ENCODE measurements at regions not wholly inside any gene's neighbourhood (a gene's known extent, or its start where the extent isn't known, plus 50 kb on each side); places are given as distances from the start of the nearest gene placed in this dataset.
A peak's percentile ranks its signal among the peaks of the same experiment; 100 is the strongest.
"Not testable (repeated sequence)": the region's sequence is repeated elsewhere in the genome, so short reads cannot be mapped to it uniquely, and the experiment has no call there.

DNA sequence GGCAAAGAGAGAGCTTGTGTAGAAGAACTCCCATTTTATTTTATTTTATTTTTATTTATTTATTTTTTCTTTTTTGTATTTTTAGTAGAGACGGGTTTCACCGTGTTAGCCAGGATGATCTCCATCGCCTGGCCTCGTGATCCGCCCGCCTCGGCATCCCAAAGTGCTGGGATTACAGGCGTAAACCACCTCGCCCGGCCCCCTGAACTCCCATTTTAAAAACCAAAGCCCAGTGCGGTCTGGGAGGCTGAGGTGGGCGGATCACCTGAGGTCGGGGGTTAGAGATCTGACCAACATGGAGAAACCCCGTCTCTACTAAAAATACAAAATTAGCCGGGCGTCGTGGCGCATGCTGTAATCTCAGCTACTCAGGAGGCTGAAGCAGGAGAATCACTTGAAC lies 267.8 kb upstream of the ZNF804A start:
- H3K27me3 ChIP-seq (ENCODE audit: control insufficient read depth, insufficient read depth, low read length); H3K36me3 ChIP-seq (replicated peaks; ENCODE audit: control insufficient read depth, insufficient read depth, low read length); H3K4me3 ChIP-seq (ENCODE audit: insufficient read depth, low read depth, low read length); DNase-seq: not testable (repeated sequence)

- H3K4me3 ChIP-seq (ENCODE audit: insufficient read depth, low read depth, low read length): no peak overlapping the region
- H3K36me3 ChIP-seq (replicated peaks; ENCODE audit: control insufficient read depth, insufficient read depth, low read length): no peaks in the 10 kb centered on the region
- DNase-seq: no peak
- H3K27me3 ChIP-seq (ENCODE audit: control insufficient read depth, insufficient read depth, low read length): peaks cover 43% of the 10 kb centered on the region
Measured at GRCh38 chr2:184336688-184337087, 261.6 kb upstream of the ZNF804A start.

DNA sequence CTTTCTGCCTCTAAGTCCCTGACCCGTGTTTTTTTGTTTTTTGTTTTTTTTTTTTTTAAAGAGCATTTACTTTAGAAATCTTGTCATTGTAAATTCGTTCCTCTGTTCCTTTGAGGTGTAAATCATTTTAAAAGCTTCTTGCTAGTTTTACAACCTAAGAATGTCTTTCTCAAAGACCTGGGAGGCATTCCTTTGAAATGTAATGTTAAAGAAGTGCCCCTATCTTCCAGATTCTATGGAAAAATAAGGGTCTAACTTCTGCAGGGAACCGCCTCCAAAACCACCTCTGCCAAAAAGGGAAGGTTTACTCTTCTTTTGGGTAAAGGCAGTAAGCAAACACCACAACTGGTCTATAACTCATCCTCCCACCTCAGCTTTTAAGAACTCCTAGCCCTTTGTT lies 259.6 kb upstream of the ZNF804A start:
- H3K27me3 ChIP-seq (ENCODE audit: control insufficient read depth, insufficient read depth, low read length): peaks cover 43% of the 10 kb centered on the region
- no peaks in the 10 kb centered on the region for H3K36me3 ChIP-seq (replicated peaks; ENCODE audit: control insufficient read depth, insufficient read depth, low read length)
- DNase-seq: peak; percentile 7
- H3K4me3 ChIP-seq (ENCODE audit: insufficient read depth, low read depth, low read length): no peak overlapping the region

DNA sequence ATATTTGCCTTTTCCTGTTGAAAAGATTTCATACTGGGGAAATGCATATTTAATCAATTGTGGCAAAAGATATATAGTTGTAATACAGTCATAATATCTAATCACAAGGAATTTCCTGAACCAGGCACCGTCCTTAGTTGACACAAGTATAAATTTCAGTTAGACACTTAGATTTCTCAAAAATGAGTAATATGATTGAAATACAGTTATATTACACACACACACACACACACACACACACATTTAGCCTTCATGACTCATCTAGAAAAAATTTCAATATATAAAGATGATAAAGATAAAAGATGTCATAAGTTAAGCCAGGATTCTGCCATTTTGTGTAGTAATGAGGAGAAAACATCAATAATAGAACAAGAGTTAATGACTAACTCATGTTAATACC lies 258.4 kb upstream of the ZNF804A start:
- no peak for DNase-seq
- H3K27me3 ChIP-seq (ENCODE audit: control insufficient read depth, insufficient read depth, low read length): peaks cover 43% of the 10 kb centered on the region

DNA sequence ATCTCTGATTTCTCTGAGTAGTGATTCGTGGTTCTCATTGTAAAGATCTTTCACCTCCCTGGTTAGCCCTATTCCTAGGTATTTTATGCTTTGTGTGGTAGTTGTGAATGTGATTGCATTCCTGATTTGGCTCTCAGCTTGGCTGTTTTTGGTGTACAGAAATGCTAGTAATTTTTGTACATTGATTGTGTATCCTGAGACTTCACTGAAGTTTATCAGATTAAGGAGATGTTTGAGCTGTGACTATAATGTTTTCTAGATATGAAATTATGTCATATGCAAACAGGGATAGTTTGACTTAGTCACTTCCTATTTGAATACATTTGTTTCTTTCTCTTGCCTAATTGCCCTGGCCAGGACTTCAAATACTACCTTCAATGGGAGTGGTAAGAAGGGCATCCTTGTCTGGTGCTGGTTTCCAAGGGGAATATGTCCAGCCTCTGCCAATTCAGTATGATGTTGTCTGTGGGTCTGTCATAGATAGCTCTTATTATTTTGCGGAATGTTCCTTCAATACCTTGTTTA lies 251.9 kb upstream of the ZNF804A start:
- Histone ChIP-seq H3K27me3 (ENCODE audit: control insufficient read depth, insufficient read depth, low read length) (peaks cover 1% of the 10 kb centered on the region; the same call in 1 of the 2 replicates), H3K36me3 (replicated peaks; ENCODE audit: control insufficient read depth, insufficient read depth, low read length) (no peaks in the 10 kb centered on the region), H3K4me3 (ENCODE audit: insufficient read depth, low read depth, low read length) (no peak overlapping the region)
- no peak for DNase-seq

More for the DNA sequence above, 258.4 kb upstream of the ZNF804A start:
- H3K4me3 ChIP-seq (ENCODE audit: insufficient read depth, low read depth, low read length): no peak overlapping the region
- H3K36me3 ChIP-seq (replicated peaks; ENCODE audit: control insufficient read depth, insufficient read depth, low read length): no peaks in the 10 kb centered on the region

GRCh38 chr2:184351126-184351525 lies 247.2 kb upstream of the ZNF804A start:
- DNase-seq: no peak
- Histone ChIP-seq H3K27me3 (ENCODE audit: control insufficient read depth, insufficient read depth, low read length) (no peaks in the 10 kb centered on the region; the same call in 1 of the 2 replicates), H3K36me3 (replicated peaks; ENCODE audit: control insufficient read depth, insufficient read depth, low read length) (no peaks in the 10 kb centered on the region), H3K4me3 (ENCODE audit: insufficient read depth, low read depth, low read length) (no peak overlapping the region)

DNA sequence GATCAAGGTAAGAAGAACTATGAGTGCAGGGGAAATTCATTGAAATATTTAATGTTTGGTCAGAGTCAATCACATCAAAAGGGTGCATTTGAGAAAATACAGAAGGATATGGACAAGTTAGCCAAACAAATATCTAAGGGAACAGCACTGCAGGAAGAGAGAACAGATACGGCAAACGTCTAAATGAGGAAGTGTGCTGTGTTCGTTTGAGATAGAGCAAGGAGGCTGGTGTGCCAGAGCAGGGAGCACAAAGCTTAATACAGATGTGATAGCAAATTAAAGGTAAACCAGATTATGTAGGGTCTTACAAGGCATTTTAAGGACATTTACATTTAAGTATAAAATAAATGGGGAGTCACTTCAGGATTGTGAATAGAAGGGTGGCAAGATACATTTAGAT lies 241.3 kb upstream of the ZNF804A start:
- Histone ChIP-seq H3K36me3 (replicated peaks; ENCODE audit: control insufficient read depth, insufficient read depth, low read length) (no peaks in the 10 kb centered on the region), H3K4me3 (ENCODE audit: insufficient read depth, low read depth, low read length) (no peak overlapping the region), H3K27me3 (ENCODE audit: control insufficient read depth, insufficient read depth, low read length) (no peaks in the 10 kb centered on the region; the same call in 1 of the 2 replicates)
- no peak for DNase-seq

DNA sequence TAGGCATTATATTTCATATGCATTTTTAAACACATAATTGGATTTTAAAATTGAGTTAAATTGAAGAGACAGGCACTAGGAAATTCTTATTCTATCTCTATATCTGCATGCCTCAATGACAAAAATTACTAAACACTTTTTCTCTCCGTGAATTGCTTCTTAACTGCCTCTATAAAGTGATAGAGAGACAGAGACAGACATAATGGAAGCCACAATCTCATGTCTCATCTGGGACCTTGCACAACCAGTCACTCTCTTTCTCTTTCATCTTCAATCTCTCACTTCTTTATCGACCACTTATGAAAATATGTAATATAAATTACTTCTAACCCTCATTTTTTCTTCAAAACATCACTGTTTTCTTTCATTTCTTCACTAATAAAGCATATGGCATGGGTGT lies 238.9 kb upstream of the ZNF804A start:
- H3K4me3 ChIP-seq (ENCODE audit: insufficient read depth, low read depth, low read length): no peak overlapping the region
- no peak for DNase-seq

GRCh38 chr2:184363213-184363612 lies 235.1 kb upstream of the ZNF804A start:
- Histone ChIP-seq H3K27me3 (ENCODE audit: control insufficient read depth, insufficient read depth, low read length) (no peaks in the 10 kb centered on the region), H3K36me3 (replicated peaks; ENCODE audit: control insufficient read depth, insufficient read depth, low read length) (no peaks in the 10 kb centered on the region), H3K4me3 (ENCODE audit: insufficient read depth, low read depth, low read length) (no peak overlapping the region)
- DNase-seq: no peak

More for the DNA sequence above, 238.9 kb upstream of the ZNF804A start:
- H3K27me3 ChIP-seq (ENCODE audit: control insufficient read depth, insufficient read depth, low read length): no peaks in the 10 kb centered on the region; the same call in 1 of the 2 replicates
- H3K36me3 ChIP-seq (replicated peaks; ENCODE audit: control insufficient read depth, insufficient read depth, low read length): no peaks in the 10 kb centered on the region

DNA sequence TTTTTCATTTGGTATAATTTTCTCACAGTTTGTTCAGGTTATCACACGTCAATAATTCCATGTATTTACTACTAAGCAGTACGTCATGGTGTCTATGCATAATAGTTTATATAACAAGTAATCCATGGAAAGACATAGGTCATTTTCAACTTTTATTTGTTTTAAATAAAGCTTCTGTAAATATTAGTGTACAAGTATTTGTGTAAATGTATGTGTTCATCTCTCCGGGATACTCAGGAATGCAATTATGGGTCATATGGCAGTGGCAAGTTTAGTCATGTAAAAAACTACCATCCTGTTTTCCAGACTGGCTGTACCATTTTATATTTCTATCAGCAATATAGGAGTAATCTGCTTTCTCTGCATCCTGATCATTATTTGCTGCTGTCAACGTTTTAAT lies 231.1 kb upstream of the ZNF804A start:
- Histone ChIP-seq H3K4me3 (ENCODE audit: insufficient read depth, low read depth, low read length) (no peak overlapping the region), H3K36me3 (replicated peaks; ENCODE audit: control insufficient read depth, insufficient read depth, low read length) (no peaks in the 10 kb centered on the region), H3K27me3 (ENCODE audit: control insufficient read depth, insufficient read depth, low read length) (no peaks in the 10 kb centered on the region)
- DNase-seq: no peak

DNA sequence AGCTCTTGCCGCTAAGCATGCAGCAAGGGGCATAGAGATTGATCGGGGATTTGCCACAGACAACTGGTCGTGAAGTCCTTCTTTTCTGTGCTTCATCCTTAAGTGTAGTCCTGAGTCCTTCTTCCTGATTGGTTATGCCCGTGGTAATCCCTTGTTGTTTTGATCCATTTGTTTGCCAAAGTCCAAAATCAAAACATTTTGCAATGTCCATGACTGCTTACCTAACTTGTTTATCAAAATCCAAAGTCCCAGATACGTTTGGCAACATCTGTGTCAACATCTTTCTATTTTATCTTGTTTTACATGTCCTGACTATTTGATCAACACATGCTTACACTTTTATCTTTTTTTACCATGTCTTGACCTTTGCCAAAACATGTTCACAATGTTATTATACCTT lies 229.0 kb upstream of the ZNF804A start:
- Histone ChIP-seq H3K36me3 (replicated peaks; ENCODE audit: control insufficient read depth, insufficient read depth, low read length) (no peaks in the 10 kb centered on the region), H3K4me3 (ENCODE audit: insufficient read depth, low read depth, low read length) (no peak overlapping the region), H3K27me3 (ENCODE audit: control insufficient read depth, insufficient read depth, low read length) (no peaks in the 10 kb centered on the region)
- no peak for DNase-seq

DNA sequence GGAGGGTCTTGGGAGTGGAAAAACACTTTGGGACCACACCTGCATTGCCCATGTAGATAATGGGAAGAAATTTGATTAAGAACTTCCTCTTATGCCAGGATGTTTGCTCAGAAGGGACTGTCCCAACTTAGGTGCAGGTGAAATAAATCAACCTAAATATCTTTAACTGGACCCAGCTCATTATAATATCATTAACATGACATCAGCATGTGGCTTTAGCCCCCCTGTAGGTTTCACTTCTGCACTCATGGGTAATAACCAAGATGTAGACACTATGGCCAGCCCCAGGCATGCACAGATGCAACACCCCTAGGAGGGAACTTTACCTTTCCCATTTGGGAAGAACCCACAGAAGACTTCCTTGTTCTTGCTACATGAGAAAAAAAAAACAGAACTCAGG lies 227.4 kb upstream of the ZNF804A start:
- Histone ChIP-seq H3K36me3 (replicated peaks; ENCODE audit: control insufficient read depth, insufficient read depth, low read length) (no peaks in the 10 kb centered on the region), H3K4me3 (ENCODE audit: insufficient read depth, low read depth, low read length) (no peak overlapping the region), H3K27me3 (ENCODE audit: control insufficient read depth, insufficient read depth, low read length) (no peaks in the 10 kb centered on the region)
- no peak for DNase-seq

DNA sequence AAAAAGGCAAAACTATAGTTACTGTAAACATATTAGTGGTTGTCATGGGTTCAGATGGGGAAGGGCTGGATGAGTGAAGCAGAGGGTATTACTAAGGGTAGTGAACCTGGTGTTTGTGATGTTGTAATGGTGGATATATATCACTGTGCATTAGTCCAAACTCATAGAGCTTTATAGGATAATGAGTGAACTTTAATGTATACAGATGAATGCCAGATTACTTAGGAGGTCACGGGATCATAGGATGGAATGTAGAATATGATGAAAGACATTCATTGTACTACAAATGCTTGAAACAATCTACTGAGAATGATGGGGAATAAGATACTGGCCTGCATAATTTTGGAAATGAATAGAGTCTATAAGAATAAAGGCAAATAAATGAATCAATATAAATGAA lies 226.7 kb upstream of the ZNF804A start:
- no peak overlapping the region for H3K4me3 ChIP-seq (ENCODE audit: insufficient read depth, low read depth, low read length)
- H3K27me3 ChIP-seq (ENCODE audit: control insufficient read depth, insufficient read depth, low read length): no peaks in the 10 kb centered on the region
- DNase-seq: no peak

GRCh38 chr2:184372484-184372883 lies 225.8 kb upstream of the ZNF804A start:
- H3K4me3 ChIP-seq (ENCODE audit: insufficient read depth, low read depth, low read length): no peak overlapping the region
- no peaks in the 10 kb centered on the region for H3K36me3 ChIP-seq (replicated peaks; ENCODE audit: control insufficient read depth, insufficient read depth, low read length)
- no peak for DNase-seq
- H3K27me3 ChIP-seq (ENCODE audit: control insufficient read depth, insufficient read depth, low read length): no peaks in the 10 kb centered on the region

More for the DNA sequence above, 226.7 kb upstream of the ZNF804A start:
- no peaks in the 10 kb centered on the region for H3K36me3 ChIP-seq (replicated peaks; ENCODE audit: control insufficient read depth, insufficient read depth, low read length)

DNA sequence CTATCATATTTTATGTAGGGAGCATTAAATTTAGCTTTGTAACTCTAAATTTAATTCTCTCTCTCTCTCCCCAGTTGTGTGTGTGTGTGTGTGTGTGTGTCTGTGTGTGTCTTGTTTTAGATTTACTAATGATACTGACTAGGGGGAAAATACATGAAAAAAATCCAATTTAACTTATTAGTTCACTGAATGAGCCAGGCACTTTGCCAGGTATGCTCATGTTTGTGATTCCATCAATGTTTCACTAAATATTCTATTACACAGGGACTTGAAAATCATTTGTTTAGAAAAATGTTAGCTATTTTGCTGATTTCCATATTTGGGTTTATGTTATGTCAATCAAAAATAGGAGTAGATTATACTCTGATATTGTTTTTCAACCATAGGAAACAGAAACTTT lies 203.7 kb upstream of the ZNF804A start:
- no peak for DNase-seq

GRCh38 chr2:184402381-184402780 lies 195.9 kb upstream of the ZNF804A start:
- no peaks in the 10 kb centered on the region for H3K36me3 ChIP-seq (replicated peaks; ENCODE audit: control insufficient read depth, insufficient read depth, low read length)
- H3K4me3 ChIP-seq (ENCODE audit: insufficient read depth, low read depth, low read length): no peak overlapping the region
- no peak for DNase-seq
- H3K27me3 ChIP-seq (ENCODE audit: control insufficient read depth, insufficient read depth, low read length): no peaks in the 10 kb centered on the region

More for the DNA sequence above, 203.7 kb upstream of the ZNF804A start:
- Histone ChIP-seq H3K36me3 (replicated peaks; ENCODE audit: control insufficient read depth, insufficient read depth, low read length) (no peaks in the 10 kb centered on the region), H3K27me3 (ENCODE audit: control insufficient read depth, insufficient read depth, low read length) (no peaks in the 10 kb centered on the region), H3K4me3 (ENCODE audit: insufficient read depth, low read depth, low read length) (no peak overlapping the region)
